HG03571 (cell line): ENCODE measurements at regions not wholly inside any gene's neighbourhood (a gene's known extent, or its start where the extent isn't known, plus 50 kb on each side); places are given as distances from the start of the nearest gene placed in this dataset.
"Not testable (repeated sequence)": the region's sequence is repeated elsewhere in the genome, so short reads cannot be mapped to it uniquely, and the experiment has no call there.

Experiments
- ATAC-seq: cut with Tn5 transposase; IDR thresholded peaks from one replicate; pipeline ENCODE4 v1.9.1; 2021; ENCODE audit not compliant: unreplicated experiment

DNA sequence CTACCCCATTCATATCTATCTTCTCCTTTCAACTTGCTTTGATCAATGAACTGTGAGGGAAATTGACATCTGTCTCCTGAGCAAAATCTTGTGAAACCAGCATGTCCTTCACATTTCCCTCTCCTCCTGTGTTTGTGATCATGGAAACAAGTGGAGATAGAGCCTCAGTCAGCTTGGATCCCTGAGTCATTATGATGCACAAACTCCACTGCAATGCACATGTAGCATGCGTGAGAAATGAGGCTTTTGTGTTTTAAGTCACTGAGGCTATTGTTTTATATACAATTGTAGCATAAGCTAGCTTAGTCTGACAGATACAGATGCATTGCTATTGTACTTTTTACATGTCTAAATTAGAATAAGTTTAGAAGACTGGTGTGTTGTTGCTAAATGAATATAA lies 85.2 kb upstream of the HNMT start:
- ATAC-seq = no peak

DNA sequence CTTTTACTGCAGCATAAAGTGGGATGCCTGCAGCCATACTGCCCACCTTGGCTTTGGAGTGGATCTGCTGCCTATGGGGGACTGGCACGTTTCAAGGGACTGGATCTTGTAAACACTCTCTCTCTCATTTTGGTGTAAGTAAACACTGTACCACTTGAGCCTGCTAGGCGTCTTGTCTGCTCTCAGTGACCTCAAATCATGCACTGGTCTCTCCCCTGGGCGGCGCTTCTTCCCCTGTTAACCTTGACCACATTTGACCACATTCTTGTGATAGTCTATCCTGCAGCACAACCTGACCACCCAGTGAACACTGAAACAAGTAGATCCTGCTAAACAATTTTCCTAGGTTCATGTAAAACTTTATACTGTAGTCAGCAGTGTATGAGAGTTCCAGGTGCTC lies 82.6 kb upstream of the HNMT start:
- no peak for ATAC-seq

DNA sequence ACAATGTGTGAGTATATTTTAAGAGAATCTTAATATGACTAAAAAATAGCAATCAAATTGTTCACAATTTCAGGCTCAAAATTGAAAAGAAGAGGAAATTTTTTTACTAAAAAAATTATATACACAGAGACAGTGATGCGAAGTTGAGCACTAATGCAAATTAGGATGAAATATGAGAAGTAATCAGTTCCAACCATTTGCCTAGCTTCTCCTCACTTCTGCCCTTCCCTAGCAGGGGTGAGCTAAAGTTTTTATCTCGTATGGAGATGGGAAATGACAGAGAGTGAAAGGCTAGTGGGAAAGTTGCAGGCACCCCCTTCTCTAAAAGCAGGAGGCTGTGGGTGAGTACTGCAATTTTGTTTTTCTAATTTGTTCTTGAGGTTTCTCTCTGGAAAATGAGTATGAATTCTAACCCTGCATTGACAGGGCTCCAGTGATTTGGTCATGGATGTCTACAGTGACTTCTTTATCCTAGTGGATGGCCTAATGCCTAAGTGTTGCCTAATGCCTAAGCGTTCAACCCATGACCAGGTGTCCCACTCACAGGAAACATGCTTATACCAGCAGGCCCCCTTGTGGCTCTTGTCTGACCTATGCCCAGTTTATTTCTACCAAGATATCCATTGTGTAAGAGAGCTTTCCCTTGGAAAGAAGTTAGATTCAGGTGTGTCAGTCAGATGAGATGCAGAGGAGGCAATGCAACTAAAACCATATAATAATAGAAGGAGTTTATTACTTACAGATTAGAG lies 78.0 kb upstream of the HNMT start:
- no peak for ATAC-seq

- ATAC-seq = no peak
These were observed 75.4 kb upstream of the HNMT start for GRCh38 chr2:137888845-137889244.

- ATAC-seq = no peak
These were observed 71.5 kb upstream of the HNMT start for GRCh38 chr2:137892739-137893138.

GRCh38 chr2:137893145-137893544 lies 71.1 kb upstream of the HNMT start:
- ATAC-seq = no peak

DNA sequence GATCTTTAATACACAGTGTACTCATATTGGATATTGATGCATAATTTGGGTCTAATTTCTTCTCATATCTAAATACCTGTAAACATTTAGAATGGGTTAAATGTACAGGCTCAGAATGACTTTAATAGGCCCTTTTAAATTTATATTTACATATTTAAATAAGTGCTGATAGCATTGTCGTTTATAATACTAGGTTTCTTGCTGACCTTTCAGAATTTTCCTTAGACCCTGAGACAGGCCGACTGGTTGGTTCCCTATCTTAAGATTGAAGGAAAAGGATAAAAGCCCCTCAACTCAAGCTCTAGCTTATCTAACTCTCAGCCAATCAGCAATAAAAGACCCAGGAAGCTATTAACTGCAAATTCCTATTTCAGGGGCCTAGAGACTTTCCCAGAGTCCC lies 67.8 kb upstream of the HNMT start:
- ATAC-seq = no peak

GRCh38 chr2:137897082-137897481 lies 67.2 kb upstream of the HNMT start:
- ATAC-seq = no peak

DNA sequence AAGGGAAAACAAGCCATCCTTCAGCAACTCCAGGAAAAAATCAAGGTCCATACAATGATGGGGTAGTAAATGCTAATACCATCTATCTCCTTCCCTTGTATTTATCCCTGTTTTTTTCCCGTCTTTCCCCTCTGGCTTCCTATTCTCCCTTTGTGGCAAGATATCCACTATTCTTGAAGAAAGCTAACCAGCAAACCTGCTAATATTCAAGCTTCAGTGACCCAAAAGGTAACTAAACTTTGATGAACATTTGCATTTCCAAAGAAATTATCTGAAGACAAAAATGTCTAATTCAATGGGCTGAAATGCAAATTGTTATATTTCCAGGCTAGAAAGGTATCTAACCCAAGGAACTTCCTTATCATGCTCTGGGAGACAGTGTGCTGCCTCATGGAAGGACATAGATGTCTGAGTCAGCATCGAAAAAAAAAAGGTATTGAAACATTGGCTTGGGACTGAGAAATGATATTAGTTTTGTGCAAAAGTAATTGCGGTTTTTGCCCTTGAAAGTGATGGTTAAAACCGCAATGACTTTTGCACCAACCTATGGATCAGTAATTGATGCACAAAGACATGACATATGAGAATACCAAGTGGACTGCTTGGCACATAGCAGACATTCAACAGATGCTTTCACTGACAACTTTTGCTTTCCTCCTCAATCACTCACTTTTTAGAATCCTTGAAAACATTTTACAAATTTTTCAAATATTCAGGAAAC lies 63.7 kb upstream of the HNMT start:
- ATAC-seq = no peak

- no peak for ATAC-seq
These were observed 53.6 kb upstream of the HNMT start for GRCh38 chr2:137910641-137911040.

- ATAC-seq = no peak
These were observed 51.9 kb upstream of the HNMT start for GRCh38 chr2:137912371-137912770.

DNA sequence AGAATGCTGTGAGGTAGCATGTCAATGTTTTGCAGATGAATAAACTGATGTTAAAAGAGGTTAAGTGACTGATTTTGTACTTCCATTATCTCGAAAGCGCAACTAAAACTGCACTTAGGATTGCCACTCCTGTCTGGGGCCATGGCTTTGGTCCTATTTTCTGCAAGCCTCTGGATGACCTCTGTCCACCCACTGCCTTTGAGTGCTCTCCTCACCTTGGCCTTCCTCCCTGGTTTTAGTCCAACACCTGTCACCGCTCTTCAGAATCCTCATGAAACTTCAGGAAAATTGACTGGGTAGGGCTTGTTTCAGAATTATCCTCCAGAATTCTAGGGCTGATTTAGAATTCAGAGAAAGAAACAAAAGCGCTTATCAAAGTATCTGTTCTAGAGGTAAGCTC lies 51.1 kb upstream of the HNMT start:
- ATAC-seq = no peak

DNA sequence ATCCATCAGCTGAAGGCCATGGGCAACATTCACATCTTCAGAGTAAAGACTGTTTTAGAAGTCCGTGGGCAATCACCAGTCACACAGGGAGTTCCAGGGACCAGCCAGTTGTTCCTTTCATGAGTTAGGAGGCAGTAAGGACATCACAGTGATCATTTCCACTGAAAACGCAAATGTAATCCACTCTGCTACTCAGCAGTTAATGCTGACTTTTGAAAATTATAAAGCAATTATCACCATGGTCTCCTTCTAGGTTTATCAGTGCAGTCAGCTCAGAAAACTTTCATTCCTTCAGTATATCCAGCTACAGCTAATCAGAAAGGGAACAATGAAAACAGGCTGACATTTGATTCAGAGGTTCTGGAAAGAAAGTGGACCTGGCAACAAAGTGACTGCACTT lies 50.6 kb upstream of the HNMT start:
- not testable (repeated sequence) for ATAC-seq
